ENCODE measurements at regions not wholly inside any gene's neighbourhood (a gene's known extent, or its start where the extent isn't known, plus 50 kb on each side); places are given as distances from the start of the nearest gene placed in this dataset.
A peak's percentile ranks its signal among the peaks of the same experiment; 100 is the strongest.
"Not testable (repeated sequence)": the region's sequence is repeated elsewhere in the genome, so short reads cannot be mapped to it uniquely, and the experiment has no call there.

DNA sequence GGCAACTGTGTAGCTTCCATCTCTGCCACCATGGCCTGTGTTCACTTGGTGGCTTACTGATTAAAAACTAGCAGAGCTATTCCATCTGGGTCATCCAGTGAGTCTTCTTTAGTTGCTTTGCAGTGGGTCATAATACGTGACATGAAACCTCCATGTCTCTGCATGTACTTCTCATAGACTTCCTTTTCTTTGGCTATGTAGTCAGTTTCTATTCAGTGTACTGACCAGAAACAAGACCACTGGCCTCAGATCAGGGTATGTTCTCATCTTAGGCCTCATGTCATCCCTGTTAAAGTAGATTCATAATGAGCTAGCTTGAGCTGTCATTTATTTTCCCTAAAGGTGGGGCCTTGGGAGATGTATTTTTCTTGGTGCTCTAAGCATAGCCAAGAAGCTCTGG lies 195.2 kb downstream of the CCNG2 start:
- POLR2A ChIA-PET, result no interaction called here
- CTCF ChIA-PET, result interaction anchor here (0.6 to 1.9 kb wide), 5 partner anchors 14 to 348 kb away, joined by 3 to 4 read pairs (median 3); no protein-coding TSS in a partner anchor
- no peak for DNase-seq (ENCODE audit: low read depth in 1 of 2, low spot score in 1 of 2)
- ATAC-seq, result no peak
- TF ChIP-seq RARB (CRISPR knock-in tag; IDR thresholded peaks at IDR 0.05) (no peak), TP53 (CRISPR knock-in tag; IDR thresholded peaks at IDR 0.05) (no peak), POLR2A (IDR thresholded peaks at IDR 0.05; ENCODE audit: low read length) (no peak), RAD21 (conservative IDR thresholded peaks at IDR 0.05 in 1 of 2, IDR thresholded peaks at IDR 0.05 in 1 of 2) (no peak)
- H3K4me3 ChIP-seq, result no peak overlapping the region
- no peaks in the 10 kb centered on the region for H3K9me3 ChIP-seq
- H3K27ac ChIP-seq, result no peak overlapping the region
- FAIRE-seq, result no peak
- 53% methylated on average over 1 of the region's 1 CpG for WGBS (ENCODE audit: missing lambda C conversion rate)
- no peak overlapping the region for H3K4me2 ChIP-seq
- H3K4me1 ChIP-seq, result peaks cover 9% of the 10 kb centered on the region; the same call in 2 of the 3 replicates

- H3K4me1 ChIP-seq; FAIRE-seq; DNase-seq (ENCODE audit: low read depth in 1 of 2, low spot score in 1 of 2); POLR2A ChIA-PET; H3K4me3 ChIP-seq; H3K27ac ChIP-seq; H3K4me2 ChIP-seq; H3K9me3 ChIP-seq: not testable (repeated sequence)
- ATAC-seq, result peak; percentile 90 to 98
- WGBS (ENCODE audit: missing lambda C conversion rate), result 80% methylated on average over 3 of the region's 5 CpGs
- CTCF ChIA-PET, result interaction anchor here (0.6 to 1.9 kb wide), 10 partner anchors 9 to 347 kb away, joined by 3 to 5 read pairs (median 3); no protein-coding TSS in a partner anchor
Observed at GRCh38 chr4:77353724-77354315, 196.8 kb downstream of the CCNG2 start.

- no peak for DNase-seq (ENCODE audit: low read depth in 1 of 2, low spot score in 1 of 2)
- no peak for FAIRE-seq
- TF ChIP-seq JUNB (IDR thresholded peaks at IDR 0.05) (no peak), ZFP36 (IDR thresholded peaks at IDR 0.05; ENCODE audit: borderline replicate concordance, partially characterized antibody) (no peak), HES2 (IDR thresholded peaks at IDR 0.05) (no peak), PHF8 (IDR thresholded peaks at IDR 0.05; ENCODE audit: borderline replicate concordance, low read depth) (no peak), RCOR1 (IDR thresholded peaks at IDR 0.05; ENCODE audit: low read depth, low read length) (no peak), EP300 (IDR thresholded peaks at IDR 0.05) (no peak), POLR2A (IDR thresholded peaks at IDR 0.05; ENCODE audit: low read length) (no peak), CBX2 (IDR thresholded peaks at IDR 0.05; ENCODE audit: borderline replicate concordance, low read depth) (no peak), MAFK (IDR thresholded peaks at IDR 0.05; ENCODE audit: partially characterized antibody) (no peak), RARB (CRISPR knock-in tag; IDR thresholded peaks at IDR 0.05) (no peak), MAZ (IDR thresholded peaks at IDR 0.05; ENCODE audit: borderline replicate concordance, low read depth, low read length) (no peak), JUN (IDR thresholded peaks at IDR 0.05) (no peak), RNF2 (IDR thresholded peaks at IDR 0.05; ENCODE audit: borderline replicate concordance, low read depth) (no peak), EHF (CRISPR knock-in tag; IDR thresholded peaks at IDR 0.05) (no peak), ZSCAN20 (CRISPR knock-in tag; IDR thresholded peaks at IDR 0.05) (no peak)
- TF ChIP-seq, protein P1, sequence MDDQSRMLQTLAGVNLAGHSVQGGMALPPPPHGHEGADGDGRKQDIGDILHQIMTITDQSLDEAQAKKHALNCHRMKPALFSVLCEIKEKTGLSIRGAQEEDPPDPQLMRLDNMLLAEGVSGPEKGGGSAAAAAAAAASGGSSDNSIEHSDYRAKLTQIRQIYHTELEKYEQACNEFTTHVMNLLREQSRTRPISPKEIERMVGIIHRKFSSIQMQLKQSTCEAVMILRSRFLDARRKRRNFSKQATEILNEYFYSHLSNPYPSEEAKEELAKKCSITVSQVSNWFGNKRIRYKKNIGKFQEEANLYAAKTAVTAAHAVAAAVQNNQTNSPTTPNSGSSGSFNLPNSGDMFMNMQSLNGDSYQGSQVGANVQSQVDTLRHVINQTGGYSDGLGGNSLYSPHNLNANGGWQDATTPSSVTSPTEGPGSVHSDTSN (IDR thresholded peaks at IDR 0.05), result no peak
- Histone ChIP-seq H3K27ac (no peak overlapping the region), H3K4me3 (no peak overlapping the region), H3K9me3 (no peaks in the 10 kb centered on the region), H3K4me2 (no peak overlapping the region), H3K4me1 (no peaks in the 10 kb centered on the region)
- no peak for ATAC-seq
- 47% methylated on average over 1 of the region's 1 CpG for WGBS (ENCODE audit: missing lambda C conversion rate)
- CTCF ChIA-PET, result interaction anchor here (0.6 to 1.4 kb wide), 5 partner anchors 12 to 264 kb away, joined by 3 to 4 read pairs (median 3); no protein-coding TSS in a partner anchor
- POLR2A ChIA-PET, result no interaction called here
Observed at GRCh38 chr4:77354550-77354949, 197.5 kb downstream of the CCNG2 start.

DNA sequence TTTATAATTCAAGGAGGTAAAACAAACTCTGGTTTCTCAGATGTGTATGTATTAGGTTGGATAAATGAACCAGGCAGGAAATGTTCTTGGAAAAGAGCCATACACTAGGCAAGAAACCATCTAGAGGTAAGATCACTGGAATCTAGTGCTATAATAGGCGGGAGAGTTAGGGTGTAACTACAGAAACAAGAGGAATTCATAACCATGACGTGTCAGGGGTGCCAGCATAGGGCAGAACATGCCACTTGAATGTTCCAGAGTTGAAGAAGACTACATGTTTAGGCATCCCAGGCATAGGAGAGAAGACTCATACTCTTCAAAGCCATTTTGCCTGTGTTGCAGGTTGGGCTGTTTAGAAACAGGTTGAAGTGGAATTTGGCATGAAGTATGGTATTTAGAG lies 198.7 kb downstream of the CCNG2 start:
- Histone ChIP-seq H3K4me1 (no peaks in the 10 kb centered on the region), H3K4me3 (no peak overlapping the region), H3K9me3 (no peaks in the 10 kb centered on the region), H3K27ac (no peak overlapping the region), H3K4me2 (no peak overlapping the region)
- FAIRE-seq (no peak), DNase-seq (ENCODE audit: low read depth in 1 of 2, low spot score in 1 of 2) (no peak), ATAC-seq (no peak)
- 23% methylated on average over 2 of the region's 2 CpGs for WGBS (ENCODE audit: missing lambda C conversion rate)
- POLR2A ChIA-PET, result no interaction called here
- CTCF ChIA-PET, result interaction anchor here (1.4 kb wide), 2 partner anchors 13 to 342 kb away, joined by 4 read pairs; no protein-coding TSS in a partner anchor
- no peak for TF ChIP-seq ZC3H11A (IDR thresholded peaks at IDR 0.05)
